Islet precursor cell (in vitro differentiated cells): ENCODE measurements at regions not wholly inside any gene's neighbourhood (a gene's known extent, or its start where the extent isn't known, plus 50 kb on each side); places are given as distances from the start of the nearest gene placed in this dataset.
"Not testable (repeated sequence)": the region's sequence is repeated elsewhere in the genome, so short reads cannot be mapped to it uniquely, and the experiment has no call there.

Source experiments
- DNase-seq: peaks from one replicate; pipeline ENCODE4 v3.0.0-alpha.2; 2018

DNA sequence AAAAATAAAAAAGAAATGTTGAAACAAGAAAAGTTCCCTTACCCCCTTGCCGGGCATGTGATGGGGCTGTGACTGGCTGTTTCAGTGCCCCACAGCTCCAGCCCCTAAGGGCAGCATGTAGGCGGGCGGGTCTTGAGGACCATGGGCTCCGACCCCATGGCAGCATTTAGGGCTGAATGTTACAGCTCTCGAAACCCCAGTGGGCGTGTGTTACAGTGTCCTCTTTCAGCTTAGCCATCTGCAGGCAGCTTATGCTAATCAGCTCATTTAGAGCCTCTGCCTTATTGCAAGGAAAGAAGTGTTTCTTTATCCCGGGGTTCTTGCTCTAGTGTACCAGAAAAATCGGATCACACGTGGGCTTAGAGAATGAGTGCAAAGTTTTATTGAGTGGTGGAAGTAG, 497.4 kb upstream of the CYLC2 start:
- DNase-seq = no peak

DNA sequence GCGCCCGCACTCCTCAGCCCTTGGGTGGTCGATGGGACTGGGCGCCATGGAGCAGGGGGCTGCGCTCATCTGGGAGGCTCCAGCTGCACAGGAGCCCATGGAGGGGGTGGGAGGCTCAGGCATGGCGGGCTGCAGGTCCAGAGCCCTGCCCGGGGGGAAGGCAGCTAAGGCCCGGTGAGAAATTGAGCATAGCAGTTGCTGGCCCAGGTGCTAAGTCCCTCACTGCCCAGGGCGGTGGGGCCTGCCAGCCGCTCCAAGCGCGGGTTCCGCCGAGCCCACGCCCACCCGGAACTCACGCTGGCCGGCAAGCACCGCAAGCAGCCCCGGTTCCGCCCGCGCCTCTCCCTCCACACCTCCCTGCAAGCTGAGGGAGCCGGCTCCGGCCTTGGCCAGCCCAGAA, 508.2 kb upstream of the CYLC2 start:
- DNase-seq = not testable (repeated sequence)

DNA sequence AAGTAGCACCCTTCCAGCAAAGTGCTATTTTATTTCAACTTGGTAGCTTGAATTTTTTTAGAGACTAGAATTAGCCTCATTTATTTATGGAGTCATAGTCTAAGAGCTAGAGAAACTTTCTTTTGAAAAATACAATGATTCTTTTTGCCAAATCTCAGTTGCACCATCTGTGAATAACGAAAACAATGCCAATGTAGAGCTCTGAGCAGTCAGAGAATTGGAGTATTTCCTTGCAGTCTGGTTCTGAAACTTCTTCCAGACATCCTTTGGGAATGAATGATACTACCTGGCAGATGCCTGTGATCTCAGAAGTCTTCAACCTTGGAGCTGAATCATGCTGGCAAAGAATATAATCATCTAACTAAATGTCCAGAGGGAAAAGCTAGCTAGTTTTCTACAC, 511.5 kb upstream of the CYLC2 start:
- DNase-seq = no peak

DNA sequence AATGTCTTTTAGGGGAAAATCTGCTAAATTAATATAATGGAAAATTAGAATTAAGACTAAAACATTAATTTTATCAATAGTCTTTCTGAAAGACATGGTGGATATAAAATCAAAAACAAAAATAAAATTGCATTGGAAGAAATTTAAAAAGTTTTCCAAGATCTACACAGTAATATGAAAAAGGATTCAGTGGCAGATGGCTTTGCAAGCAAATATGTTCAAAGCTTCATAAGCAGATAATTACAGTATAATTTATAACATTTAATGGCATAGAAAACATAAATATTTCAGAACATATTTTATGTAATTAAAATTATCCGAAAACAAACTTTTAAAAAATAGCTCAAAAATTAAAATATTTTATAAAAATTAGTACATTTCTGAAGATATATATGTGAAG, 512.4 kb upstream of the CYLC2 start:
- no peak for DNase-seq

DNA sequence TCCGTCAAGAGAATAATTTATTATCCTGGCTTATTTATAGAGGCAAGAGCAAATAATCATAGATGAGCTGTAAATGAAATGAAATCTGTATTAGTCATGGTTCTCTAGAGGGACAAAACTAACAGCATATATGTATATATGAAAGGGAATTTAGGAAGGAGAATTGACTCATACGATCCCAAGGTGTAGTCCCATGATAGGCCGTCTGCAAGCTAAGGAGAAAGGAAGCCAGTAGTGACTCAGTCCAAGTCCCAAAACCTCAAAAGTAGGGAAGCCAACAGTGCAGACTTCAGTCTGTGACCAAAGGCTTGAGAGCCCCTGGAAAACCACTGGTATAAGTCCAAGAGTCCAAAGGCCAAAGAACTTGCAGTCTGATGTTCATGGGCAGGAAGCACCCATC, 515.9 kb upstream of the CYLC2 start:
- DNase-seq = no peak

DNA sequence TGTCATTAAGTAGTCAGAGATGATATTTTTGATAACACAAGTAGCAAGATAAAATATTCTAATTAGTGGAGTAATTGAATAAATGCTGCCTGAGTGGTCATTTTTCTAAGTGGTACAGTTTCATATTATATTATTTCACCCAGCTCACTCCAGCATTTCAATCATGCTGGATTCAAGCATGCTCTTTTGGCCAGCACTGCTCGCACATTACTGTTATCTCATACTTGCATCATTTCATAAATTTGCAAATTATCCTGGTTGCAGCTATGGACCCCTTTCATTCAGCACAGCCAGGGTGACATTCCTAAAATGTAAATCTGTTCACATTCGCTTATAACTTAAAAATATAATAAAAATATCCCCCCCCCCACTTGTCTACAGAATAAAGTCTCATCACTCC, 520.8 kb upstream of the CYLC2 start:
- DNase-seq = no peak

DNA sequence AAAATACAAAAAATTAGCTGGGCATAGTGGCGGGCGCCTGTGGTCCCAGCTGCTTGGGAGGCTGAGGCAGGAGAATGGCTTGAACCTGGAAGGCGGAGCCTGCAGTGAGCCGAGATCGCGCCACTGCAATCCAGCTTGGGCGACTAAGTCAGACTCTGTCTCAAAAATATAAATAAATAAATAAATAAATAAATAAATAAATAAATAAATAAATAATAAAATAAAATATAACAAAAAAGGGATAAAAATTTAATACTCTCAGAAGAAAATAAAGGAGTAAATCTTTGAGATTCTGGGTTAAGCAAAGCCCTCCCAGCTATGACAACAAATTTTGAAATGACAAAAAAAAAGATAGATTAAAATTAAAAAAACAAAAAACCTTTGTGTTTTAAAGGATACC, 525.7 kb upstream of the CYLC2 start:
- DNase-seq = not testable (repeated sequence)

DNA sequence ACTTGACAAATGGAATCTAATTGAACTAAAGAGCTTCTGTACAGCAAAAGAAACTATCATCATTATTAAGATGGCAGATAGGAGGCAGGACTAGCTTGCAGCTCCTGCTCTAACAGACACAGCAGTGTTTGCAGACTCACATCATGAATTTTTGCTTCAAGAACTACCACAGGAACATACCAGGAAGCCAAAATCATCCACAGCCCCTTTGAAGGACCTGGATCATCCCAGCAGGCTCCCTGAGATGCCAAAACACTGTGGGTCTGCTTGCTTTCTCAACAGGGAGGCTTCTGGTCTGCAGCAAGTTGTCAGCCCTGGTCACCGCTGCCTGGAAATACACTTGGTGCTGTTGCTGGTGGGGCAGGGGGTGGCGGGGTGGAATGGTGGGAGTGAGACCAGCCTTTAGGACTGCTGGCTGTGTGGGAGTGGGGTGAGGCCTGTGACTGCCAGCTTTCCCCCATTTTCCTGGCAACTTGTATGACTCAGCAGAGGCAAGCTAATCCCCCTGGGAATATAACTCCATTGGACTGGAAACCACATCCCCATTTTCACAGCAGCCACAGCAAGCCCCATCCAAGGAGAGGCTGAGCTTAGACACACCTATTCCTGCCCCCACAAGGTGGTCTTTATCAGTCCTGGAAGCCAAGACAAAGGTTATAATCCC, 533.8 kb upstream of the CYLC2 start:
- DNase-seq = no peak

DNA sequence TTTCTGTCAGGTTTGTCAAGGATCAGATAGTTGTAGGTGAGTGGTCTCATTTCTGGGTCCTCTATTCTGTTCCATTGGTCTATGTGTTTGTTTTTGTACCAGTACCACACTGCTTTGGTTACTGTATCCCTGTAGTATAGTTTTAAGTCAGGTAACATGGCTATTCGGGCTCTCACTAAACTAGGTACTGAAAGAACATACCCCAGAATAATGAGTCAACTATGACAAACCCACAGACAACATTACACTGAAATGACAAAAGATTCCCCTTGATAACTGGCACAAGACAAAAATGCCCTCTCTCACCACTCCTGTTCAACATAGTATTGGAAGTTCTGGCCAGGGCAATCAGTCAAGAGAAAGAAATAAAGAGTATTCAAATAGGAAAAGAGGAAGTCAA, 535.3 kb upstream of the CYLC2 start:
- DNase-seq = no peak

DNA sequence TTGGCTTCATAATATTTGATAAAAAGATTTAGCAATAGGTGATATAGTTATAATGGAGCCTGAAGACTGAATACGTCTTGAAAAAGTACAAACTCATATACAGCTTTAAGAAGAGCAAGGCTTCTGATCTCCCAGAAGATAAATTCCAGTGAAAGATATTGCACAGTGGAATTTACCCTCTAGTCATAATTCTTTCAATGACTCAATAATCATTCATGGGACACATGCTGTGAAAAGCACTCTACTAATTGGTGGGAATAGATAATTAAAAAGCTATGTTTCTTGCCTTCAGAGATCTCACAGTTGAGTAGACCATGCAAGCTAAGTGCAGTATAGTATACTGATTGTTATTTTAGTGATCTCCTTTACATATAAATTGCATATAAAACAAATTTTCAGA, 538.6 kb upstream of the CYLC2 start:
- DNase-seq = no peak

DNA sequence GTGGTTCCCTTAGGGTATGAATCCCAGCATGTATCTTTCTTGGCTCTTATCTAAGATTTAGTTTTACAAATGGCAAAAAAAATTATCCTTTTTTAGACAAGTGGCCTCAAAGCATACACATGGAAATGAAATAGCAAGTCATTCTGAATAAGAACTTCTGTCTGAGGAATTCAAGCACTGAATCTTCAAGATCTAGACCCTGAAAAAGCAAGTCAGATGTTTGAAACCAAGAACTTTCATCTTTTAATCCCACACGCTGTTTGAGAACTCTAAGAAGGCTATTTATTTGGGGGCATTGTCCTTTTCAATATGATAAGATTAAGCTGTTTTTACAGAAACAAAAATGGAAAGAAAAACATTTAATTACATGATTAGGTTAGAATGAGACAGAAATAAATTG, 549.2 kb upstream of the CYLC2 start:
- DNase-seq = no peak

DNA sequence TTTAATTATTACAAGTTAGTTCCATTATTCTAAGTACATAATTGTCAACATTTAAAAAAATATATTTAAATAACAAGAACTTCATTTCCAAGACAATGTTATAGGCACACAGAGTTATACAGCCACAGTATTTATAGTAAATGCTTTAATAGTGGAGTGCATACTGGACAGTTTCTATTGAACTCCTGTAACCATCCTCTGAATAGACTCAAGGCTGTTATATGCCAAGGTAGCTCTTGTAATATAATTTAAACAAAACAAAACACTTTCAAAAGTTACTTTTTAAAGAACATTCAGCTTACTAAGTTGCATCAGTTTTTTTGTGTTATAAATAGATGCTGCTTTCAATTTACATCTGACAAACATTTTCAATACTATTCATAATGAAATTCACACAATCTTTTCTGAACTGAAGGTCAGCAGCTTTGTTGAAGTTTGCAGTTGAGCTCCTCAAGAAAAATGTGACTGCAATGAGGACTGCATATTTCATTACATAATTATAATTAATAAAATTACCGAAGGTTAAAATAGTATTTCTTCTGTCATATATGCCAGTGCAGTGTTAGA, 549.9 kb upstream of the CYLC2 start:
- no peak for DNase-seq

DNA sequence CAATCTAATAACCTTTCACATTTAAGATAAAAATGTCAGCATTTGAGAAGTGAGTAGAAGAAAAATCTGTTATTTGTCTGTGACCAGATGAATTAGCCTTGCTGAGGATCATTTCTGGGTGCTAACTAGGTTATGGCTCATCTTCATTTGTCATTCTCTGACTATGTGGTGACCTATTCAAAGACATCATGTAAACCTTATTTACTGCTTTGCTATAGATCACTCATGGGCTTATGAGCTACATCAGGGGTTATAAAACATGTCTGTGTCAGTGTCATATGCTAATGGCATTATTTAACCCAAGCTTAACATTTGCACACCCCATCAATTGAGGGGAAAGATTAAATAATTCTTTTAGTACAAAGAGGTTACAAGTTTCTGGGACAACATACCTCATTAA, 555.5 kb upstream of the CYLC2 start:
- DNase-seq = no peak

DNA sequence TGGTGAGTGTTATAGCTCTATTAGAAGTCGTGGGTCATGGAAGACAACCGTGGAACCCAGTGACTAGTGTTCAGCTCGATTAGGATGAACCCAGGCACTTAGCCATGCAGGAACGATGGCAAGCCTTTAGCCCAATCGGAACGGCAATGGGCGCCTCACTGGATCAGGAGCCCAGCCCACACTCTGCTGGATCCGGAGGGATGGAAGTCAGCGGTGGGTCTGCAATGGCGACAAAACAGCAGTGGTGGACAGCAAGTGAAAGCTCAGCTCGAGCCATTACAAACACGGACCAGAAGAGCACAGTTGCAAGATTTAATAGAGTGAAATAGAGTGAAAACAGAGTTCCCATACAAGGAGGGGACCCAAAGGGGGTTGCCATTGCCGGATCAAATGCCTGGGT, 558.5 kb upstream of the CYLC2 start:
- DNase-seq = not testable (repeated sequence)

DNA sequence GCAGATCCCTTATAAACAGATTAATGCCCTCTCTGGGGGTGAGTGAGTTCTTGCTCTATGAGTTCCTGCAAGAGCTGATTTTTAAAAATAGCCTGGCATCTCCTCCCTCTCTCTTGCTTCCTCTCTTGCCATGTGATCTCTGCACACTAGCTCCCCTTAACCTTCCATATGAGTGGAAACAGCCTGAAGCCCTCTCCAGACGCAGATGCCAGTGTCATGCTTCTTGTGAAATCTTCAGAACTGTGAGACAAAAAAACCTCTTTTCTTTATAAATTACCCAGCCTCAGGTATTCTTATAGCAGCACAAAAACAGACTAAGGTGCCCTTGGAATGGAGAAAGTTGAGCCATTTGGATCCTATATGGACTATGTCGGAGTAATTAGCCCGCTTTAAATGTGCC, 559.7 kb upstream of the CYLC2 start:
- no peak for DNase-seq

DNA sequence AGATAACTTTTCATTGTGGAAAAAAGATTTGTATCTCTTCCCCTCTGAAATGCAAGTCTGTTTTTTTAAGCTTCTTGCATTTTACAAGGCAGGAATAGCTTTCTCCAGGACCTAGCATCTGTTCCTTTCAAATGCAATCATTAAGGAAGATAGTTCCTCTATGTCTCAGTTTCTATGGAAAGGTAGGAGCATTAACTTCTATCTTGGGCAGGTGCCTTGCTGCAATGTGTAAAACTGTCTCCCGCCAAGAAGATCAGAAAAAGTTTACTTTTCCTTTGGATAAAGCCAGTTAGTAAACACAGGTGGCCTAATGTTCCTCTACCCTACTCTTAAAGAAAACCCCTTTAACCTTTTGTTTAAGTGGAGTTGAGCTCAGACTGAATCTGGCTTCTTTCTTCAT, 560.6 kb upstream of the CYLC2 start:
- DNase-seq = no peak

DNA sequence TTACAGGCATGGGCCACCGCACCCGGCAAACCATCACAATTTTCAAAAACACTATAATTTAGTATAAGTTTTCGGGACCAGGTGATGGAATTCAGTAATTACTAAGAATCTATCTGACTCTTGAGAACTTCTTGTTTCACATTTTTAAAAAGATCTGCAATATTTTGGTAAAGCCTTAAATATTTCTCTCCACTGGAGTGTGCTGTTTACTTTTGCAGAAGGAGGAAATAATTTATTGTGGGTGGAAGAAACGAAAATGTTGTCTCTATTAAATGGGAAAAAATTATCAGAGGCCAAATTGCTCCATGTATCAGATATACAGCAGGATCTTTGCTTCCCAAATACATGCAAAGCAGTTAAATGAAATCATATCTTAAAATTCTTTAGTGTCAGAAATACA, 566.8 kb upstream of the CYLC2 start:
- DNase-seq = no peak

DNA sequence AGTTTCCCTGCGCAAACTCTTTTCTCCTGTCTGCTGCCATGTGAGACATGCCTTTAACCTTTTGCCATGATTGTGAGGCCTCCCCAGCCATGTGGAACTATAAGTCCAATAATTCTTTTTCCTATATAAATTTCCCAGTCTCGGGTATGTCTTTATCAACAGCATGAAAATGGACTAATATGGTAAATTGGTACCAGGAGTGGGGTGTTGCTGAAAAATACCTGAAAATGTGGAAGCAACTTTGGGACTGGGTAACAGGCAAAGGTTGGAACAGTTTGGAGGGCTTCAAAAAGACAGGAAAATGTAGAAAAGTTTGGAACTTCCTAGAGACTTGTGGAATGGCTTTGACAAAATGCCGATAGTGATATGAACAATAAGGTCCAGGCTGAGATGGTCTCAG, 578.9 kb upstream of the CYLC2 start:
- DNase-seq = not testable (repeated sequence)

DNA sequence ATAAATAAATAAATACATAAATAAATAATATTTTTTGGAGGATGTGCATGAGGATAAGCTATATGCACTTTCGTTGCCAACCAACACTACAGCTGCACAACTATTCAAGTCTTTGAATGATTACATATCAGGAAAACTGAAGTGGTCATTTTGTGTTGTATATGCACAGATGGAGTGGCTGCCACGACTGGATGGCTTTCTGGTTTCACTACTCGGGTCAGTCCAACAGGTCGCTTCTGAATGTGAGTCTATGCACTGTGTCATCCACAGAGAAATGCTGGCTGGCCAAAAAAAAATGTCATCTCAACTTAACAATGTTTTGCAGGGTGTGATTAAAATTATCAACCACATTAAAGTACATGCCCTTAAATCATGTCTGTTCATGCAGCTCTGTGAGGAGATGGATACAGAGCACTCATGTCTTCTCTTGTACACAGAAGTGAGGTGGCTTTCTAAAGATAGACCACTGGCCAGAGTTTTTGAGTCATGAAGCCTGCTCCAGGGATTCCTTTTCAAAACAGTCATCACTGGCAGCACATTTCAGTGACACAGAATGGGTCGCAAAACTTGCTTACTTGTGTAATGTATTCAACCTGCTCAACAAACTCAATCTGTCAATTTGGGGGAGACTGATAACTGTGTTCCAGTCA, 589.8 kb upstream of the CYLC2 start:
- no peak for DNase-seq

DNA sequence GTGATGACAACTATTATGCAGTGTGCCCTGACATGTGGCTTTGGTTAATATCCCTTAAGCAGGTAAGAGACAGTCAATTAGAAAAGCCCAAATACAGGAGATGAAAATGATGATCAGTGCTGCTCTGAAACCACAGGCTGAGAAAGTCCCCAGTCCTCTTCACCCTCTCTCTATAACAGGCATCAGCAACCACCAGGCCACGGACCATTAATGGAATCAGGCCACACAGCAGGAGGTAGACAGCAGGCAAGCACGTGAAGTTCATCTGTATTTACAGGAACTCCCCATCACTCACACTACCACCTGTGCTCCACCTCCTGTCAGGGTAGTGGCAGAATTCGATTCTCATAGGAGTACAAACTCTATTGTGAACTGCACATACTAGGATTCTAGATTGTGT, 591.6 kb upstream of the CYLC2 start:
- DNase-seq = no peak

DNA sequence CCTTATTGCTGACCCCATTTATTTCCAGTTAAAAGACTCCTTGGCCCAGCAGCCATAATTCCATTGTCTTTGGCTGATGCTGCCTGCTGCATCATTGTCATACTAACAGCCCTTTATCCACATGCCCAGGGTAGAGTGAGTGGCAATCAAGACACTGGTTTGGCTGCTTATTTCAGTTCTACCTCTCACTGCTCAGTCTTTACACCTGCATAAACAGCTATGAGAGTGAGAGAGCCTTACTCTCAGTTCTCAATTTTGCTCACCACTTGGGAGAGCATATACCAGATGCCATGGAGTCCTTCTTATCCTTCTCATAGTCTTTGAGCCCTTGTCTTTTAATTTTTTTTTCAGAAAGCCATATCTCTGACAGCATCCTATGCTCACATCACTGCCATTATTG, 596.9 kb upstream of the CYLC2 start:
- no peak for DNase-seq

DNA sequence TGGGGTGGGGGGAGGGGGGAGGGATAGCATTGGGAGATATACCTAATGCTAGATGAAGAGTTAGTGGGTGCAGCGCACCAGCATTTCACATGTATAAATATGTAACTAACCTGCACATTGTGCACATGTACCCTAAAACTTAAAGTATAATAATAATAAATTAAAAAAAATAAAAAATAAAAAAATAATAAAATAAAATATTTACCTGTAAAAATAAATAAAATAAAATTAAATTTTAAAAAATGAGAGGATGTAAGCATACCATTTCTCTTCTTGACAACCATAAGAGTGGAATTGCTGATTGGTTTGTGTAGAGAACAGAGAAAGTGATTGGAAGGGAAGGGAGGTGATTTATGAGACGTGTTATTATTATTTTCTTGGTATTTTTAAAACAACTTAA, 609.5 kb upstream of the CYLC2 start:
- DNase-seq = not testable (repeated sequence)

DNA sequence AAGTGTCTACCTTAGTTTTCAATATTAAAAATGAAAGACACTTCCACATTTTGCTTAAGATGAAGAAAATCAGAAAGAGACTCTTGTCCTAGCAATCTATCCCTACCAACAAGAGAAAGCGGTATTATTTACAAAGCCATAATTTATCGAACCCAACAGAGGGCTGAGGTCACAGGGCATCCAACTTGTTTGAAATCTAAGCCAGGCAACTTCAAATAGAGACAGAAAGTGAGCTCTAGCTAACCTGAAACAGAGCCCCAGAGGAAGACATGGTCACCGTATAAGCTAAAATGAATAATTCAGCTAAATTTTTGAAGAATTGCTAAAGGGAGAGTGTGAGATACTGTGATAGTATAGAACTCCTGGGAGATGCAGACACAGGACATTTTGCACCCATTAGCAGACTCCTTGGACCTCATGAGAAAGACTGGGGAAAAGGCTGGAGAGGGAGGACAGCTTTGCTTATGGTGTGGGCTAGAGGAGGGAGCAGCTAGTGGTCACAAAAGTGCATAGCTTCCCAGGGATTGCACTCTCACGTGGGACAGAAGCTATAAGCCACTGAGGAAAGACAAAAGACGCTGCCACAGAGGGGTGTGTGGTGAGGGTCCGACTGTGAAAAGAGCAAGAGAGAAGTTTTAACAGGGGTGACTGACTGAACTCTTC, 624.2 kb upstream of the GRIN3A start:
- DNase-seq = no peak

DNA sequence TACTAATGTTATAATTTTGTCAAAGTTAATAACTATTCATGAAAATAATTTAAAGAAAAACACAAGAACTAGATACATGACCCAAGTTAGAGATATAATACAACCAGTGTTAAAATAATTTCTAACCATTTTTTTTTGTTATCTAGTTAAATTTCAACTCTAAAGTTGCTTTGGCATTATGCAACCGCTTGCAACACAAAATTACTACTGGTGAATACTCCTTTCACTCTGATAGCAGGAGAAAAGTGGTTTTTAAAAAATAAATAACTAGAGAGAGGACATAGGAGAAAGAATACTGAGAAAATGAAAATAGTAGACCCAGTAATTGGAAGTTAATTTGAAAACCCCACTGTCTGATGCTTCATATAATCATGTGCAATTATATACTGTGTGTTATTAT, 622.4 kb upstream of the GRIN3A start:
- no peak for DNase-seq
